Activated B cell treated with CpG ODN at 0.5 μM for 24 hours (primary cell): ENCODE measurements at regions not wholly inside any gene's neighbourhood (a gene's known extent, or its start where the extent isn't known, plus 50 kb on each side); places are given as distances from the start of the nearest gene placed in this dataset.
"Not testable (repeated sequence)": the region's sequence is repeated elsewhere in the genome, so short reads cannot be mapped to it uniquely, and the experiment has no call there.

Source experiments
- ATAC-seq: fragments of 200-7000 bp; cut with Tn5 transposase; one replicate; pipeline ENCODE4 v1.10.0; 2021; ENCODE audit warnings: low read depth, mild to moderate bottlenecking, moderate library complexity
- CTCF ChIA-PET: fragments of 350-600 bp; sonication (Branson Sonifier 250); formaldehyde crosslinking; loops from one replicate; lab custom pipeline; 2021; ENCODE audit warnings: antibody characterized with exemption; lab: Charles Lee
- POLR2A ChIA-PET: fragments of 350-600 bp; sonication (Branson Sonifier 250); formaldehyde crosslinking; loops from one replicate; lab custom pipeline; 2021; ENCODE audit warnings: antibody characterized with exemption; lab: Charles Lee
- DNase-seq: peaks from one replicate; pipeline ENCODE4 v3.0.0; 2022
- H3K27ac Mint-ChIP-seq: one replicate; pipeline ENCODE4 v1.8.0; 2020; ENCODE audit warnings: mixed read lengths
- H3K27me3 Mint-ChIP-seq: one replicate; pipeline ENCODE4 v1.8.0; 2021; ENCODE audit warnings: mixed read lengths
- H3K36me3 Mint-ChIP-seq: one replicate; pipeline ENCODE4 v1.8.0; 2021; ENCODE audit warnings: low read depth, mixed read lengths
- H3K4me1 Mint-ChIP-seq: one replicate; pipeline ENCODE4 v1.8.0; 2021; ENCODE audit warnings: mixed read lengths
- H3K4me3 Mint-ChIP-seq: one replicate; pipeline ENCODE4 v1.8.0; 2020; ENCODE audit warnings: mild to moderate bottlenecking, mixed read lengths
- H3K9me3 Mint-ChIP-seq: one replicate; pipeline ENCODE4 v1.8.0; 2020; ENCODE audit warnings: mixed read lengths
- CTCF ChIP-seq: fragments of 200-600 bp; IDR thresholded peaks from one replicate; pipeline ENCODE4 v1.8.0; 2022; ENCODE audit warnings: antibody characterized with exemption, mild to moderate bottlenecking
- intact Hi-C: fragments of 100-400 bp; cut with micrococcal nuclease; formaldehyde crosslinking; loops from one replicate; pipeline ENCODE4 v1.15.1; 2024

DNA sequence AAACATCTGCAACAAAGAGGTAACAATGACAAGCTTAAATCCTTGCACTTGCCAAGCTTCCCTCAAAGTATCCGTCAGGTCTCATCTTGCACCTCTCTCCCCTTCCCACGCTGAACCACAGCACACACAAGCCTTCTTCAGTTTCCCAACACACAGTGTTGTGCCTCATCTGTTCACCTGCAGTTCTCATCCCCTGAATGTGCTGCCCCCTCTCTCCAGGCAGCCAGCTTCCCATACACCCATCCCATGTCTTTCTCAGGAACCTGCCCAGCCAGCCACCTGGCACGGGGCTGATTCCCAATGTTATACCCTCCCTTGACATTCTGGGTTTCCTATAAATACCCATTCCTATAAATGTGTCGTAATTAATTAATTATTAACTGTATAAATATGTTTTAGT is 314.8 kb downstream of the PRELID2 start:
- Mint-ChIP-seq H3K9me3 (peaks cover 2% of the 10 kb centered on the region), H3K4me3 (no peak overlapping the region), H3K36me3 (no peaks in the 10 kb centered on the region), H3K27me3 (no peaks in the 10 kb centered on the region), H3K27ac (no peak overlapping the region), H3K4me1 (no peaks in the 10 kb centered on the region)
- ChIA-PET POLR2A (no interaction called here), CTCF (no interaction called here)
- DNase-seq (no peak), ATAC-seq (no peak)
- intact Hi-C loops: no loop called here
- no peak for TF ChIP-seq CTCF

- H3K4me3 Mint-ChIP-seq, H3K27ac Mint-ChIP-seq, H3K4me1 Mint-ChIP-seq, POLR2A ChIA-PET, DNase-seq, CTCF ChIA-PET, H3K27me3 Mint-ChIP-seq, H3K9me3 Mint-ChIP-seq, ATAC-seq, intact Hi-C loops, H3K36me3 Mint-ChIP-seq: not testable (repeated sequence)
These were observed 317.6 kb downstream of the PRELID2 start for GRCh38 chr5:145517588-145517987.

DNA sequence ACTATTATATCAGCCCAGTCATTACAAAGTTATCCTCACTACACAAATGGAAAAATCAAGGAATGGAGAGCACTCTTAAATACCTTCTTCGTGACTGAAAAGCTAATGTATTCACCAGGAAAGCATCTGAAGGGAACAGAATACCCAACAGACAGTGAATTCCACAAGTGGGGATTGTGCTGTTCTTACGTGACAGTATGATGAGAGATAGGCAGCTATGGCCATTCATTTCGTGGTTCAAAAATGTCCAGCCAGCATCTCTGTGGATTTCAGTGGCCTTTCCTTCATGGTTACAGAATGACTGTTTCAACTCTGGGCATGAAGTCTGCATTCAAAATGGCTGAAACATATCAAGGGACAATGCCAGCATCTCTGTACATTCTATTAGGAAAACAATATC is 323.8 kb downstream of the PRELID2 start:
- H3K27me3 Mint-ChIP-seq: no peaks in the 10 kb centered on the region
- no peak overlapping the region for H3K27ac Mint-ChIP-seq
- no peak overlapping the region for H3K4me3 Mint-ChIP-seq
- H3K36me3 Mint-ChIP-seq: no peaks in the 10 kb centered on the region
- ATAC-seq: no peak
- no peaks in the 10 kb centered on the region for H3K9me3 Mint-ChIP-seq
- no peak for DNase-seq
- no peak for TF ChIP-seq CTCF
- intact Hi-C loops: no loop called here
- no peaks in the 10 kb centered on the region for H3K4me1 Mint-ChIP-seq
- ChIA-PET POLR2A (no interaction called here), CTCF (no interaction called here)

DNA sequence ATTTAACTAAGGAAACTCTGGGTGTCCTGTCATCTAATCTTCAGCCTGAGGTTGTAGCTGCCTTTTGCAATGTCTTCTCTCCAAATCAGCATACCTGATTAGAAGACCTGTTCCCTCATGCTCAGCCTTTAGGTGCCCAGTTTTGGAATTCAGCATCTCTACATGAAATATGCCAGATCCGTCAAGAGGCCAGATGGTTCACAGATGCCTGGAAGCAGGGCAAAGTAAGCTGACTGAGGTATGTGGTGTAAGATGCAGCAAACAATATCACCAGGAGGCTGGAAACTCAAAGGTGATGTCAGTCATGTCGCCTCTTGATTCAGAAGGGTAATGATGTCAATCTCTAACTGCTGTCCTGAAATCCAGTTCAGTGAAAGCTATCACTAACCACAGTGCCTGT is 324.4 kb downstream of the PRELID2 start:
- ATAC-seq: no peak
- ChIA-PET CTCF (no interaction called here), POLR2A (no interaction called here)
- H3K36me3 Mint-ChIP-seq: no peaks in the 10 kb centered on the region
- no peak for TF ChIP-seq CTCF
- intact Hi-C loops: no loop called here
- no peak for DNase-seq
- H3K27me3 Mint-ChIP-seq: no peaks in the 10 kb centered on the region
- no peaks in the 10 kb centered on the region for H3K9me3 Mint-ChIP-seq
- H3K27ac Mint-ChIP-seq: no peak overlapping the region
- no peaks in the 10 kb centered on the region for H3K4me1 Mint-ChIP-seq
- H3K4me3 Mint-ChIP-seq: no peak overlapping the region

GRCh38 chr5:145510324-145510723 is 324.8 kb downstream of the PRELID2 start:
- no peaks in the 10 kb centered on the region for H3K9me3 Mint-ChIP-seq
- H3K4me1 Mint-ChIP-seq: no peaks in the 10 kb centered on the region
- DNase-seq (no peak), ATAC-seq (no peak)
- ChIA-PET POLR2A (no interaction called here), CTCF (no interaction called here)
- no peak overlapping the region for H3K27ac Mint-ChIP-seq
- H3K36me3 Mint-ChIP-seq: no peaks in the 10 kb centered on the region
- no peak for TF ChIP-seq CTCF
- intact Hi-C loops: no loop called here
- H3K4me3 Mint-ChIP-seq: no peak overlapping the region
- H3K27me3 Mint-ChIP-seq: no peaks in the 10 kb centered on the region

- H3K36me3 Mint-ChIP-seq: no peaks in the 10 kb centered on the region
These were observed 325.6 kb downstream of the PRELID2 start for GRCh38 chr5:145509336-145510136.

More at GRCh38 chr5:145509336-145510136, 325.6 kb downstream of the PRELID2 start:
- ChIA-PET CTCF (no interaction called here), POLR2A (no interaction called here)
- no peak for ATAC-seq
- TF ChIP-seq CTCF: no peak
- Mint-ChIP-seq H3K4me3 (no peak overlapping the region), H3K9me3 (no peaks in the 10 kb centered on the region), H3K4me1 (no peaks in the 10 kb centered on the region), H3K27me3 (no peaks in the 10 kb centered on the region), H3K27ac (no peak overlapping the region)
- DNase-seq: no peak
- intact Hi-C loops: no loop called here
